ENCODE measurements at regions not wholly inside any gene's neighbourhood (a gene's known extent, or its start where the extent isn't known, plus 50 kb on each side); places are given as distances from the start of the nearest gene placed in this dataset.

GRCh38 chr21:36211660-36212512 is 55.3 kb downstream of the DOP1B start:
- DNase-seq (no peak), ATAC-seq (no peak), FAIRE-seq (no peak)
- Histone ChIP-seq H3K4me1 (peaks cover 0 to 2% (median 0%) of the 10 kb centered on the region in 3 donors), H3K9me3 (no peaks in the 10 kb centered on the region), H3K27ac (no peak overlapping the region), H3K4me3 (no peak overlapping the region), H3K27me3 (no peaks in the 10 kb centered on the region), H3K36me3 (no peaks in the 10 kb centered on the region)
- 94 to 95% methylated on average over 9 of the region's 9 CpGs for WGBS, 2 donors
- intact Hi-C loops (cut with DNase I): no loop called here
- TF ChIP-seq CTCF (IDR thresholded peaks at IDR 0.05): no peak

- no peak for DNase-seq
- Histone ChIP-seq H3K36me3 (no peaks in the 10 kb centered on the region), H3K27me3 (no peaks in the 10 kb centered on the region), H3K9me3 (no peaks in the 10 kb centered on the region), H3K4me1 (peaks cover 0 to 2% (median 0%) of the 10 kb centered on the region in 3 donors), H3K4me3 (no peak overlapping the region), H3K27ac (no peak overlapping the region)
- no peak for FAIRE-seq
- intact Hi-C loops (cut with DNase I): no loop called here
- WGBS, 2 donors: 92 to 95% methylated on average over 5 of the region's 5 CpGs
- ATAC-seq: no peak
- no peak for TF ChIP-seq CTCF (IDR thresholded peaks at IDR 0.05)
Observed at GRCh38 chr21:36212513-36212780, 55.8 kb downstream of the DOP1B start.

GRCh38 chr21:36214561-36214960 is 57.9 kb downstream of the DOP1B start:
- DNase-seq (no peak), ATAC-seq (no peak), FAIRE-seq (no peak)
- Histone ChIP-seq H3K36me3 (no peaks in the 10 kb centered on the region), H3K27me3 (no peaks in the 10 kb centered on the region), H3K9me3 (no peaks in the 10 kb centered on the region), H3K4me3 (no peak overlapping the region), H3K4me1 (peaks cover 0 to 2% (median 0%) of the 10 kb centered on the region in 3 donors), H3K27ac (no peak overlapping the region)
- intact Hi-C loops (cut with DNase I): no loop called here
- 78 to 93% methylated on average over 3 of the region's 3 CpGs for WGBS, 2 donors
- no peak for TF ChIP-seq CTCF (IDR thresholded peaks at IDR 0.05)

- DNase-seq (no peak), ATAC-seq (no peak), FAIRE-seq (no peak)
- H3K27ac ChIP-seq: no peak overlapping the region
- no peaks in the 10 kb centered on the region for H3K4me1 ChIP-seq
- no peaks in the 10 kb centered on the region for H3K27me3 ChIP-seq
- 73 to 78% methylated on average over 4 of the region's 4 CpGs for WGBS, 2 donors
- intact Hi-C loops (cut with DNase I): no loop called here
- H3K9me3 ChIP-seq: no peaks in the 10 kb centered on the region
- TF ChIP-seq CTCF (IDR thresholded peaks at IDR 0.05): no peak
- no peak overlapping the region for H3K4me3 ChIP-seq
- H3K36me3 ChIP-seq: no peaks in the 10 kb centered on the region
Observed at GRCh38 chr21:36217743-36218142, 61.1 kb downstream of the DOP1B start.

- no peak for TF ChIP-seq CTCF (IDR thresholded peaks at IDR 0.05)
- no peak for ATAC-seq
- FAIRE-seq: no peak
- H3K9me3 ChIP-seq: no peaks in the 10 kb centered on the region
- no peak for DNase-seq
- H3K4me1 ChIP-seq: no peaks in the 10 kb centered on the region
- 83 to 93% methylated on average over 6 of the region's 6 CpGs for WGBS, 2 donors
- H3K27ac ChIP-seq: no peak overlapping the region
- no peaks in the 10 kb centered on the region for H3K27me3 ChIP-seq
- intact Hi-C loops (cut with DNase I): no loop called here
- no peak overlapping the region for H3K4me3 ChIP-seq
- H3K36me3 ChIP-seq: no peaks in the 10 kb centered on the region
Observed at GRCh38 chr21:36218691-36219090, 62.1 kb downstream of the DOP1B start.

Data from pancreas (tissue), 10 donors.